Uterus (tissue), 2 donors: ENCODE measurements at regions not wholly inside any gene's neighbourhood (a gene's known extent, or its start where the extent isn't known, plus 50 kb on each side); places are given as distances from the start of the nearest gene placed in this dataset.

ENCODE experiments used
- POLR2A ChIP-seq, 2 donors: fragments of 450-650 bp; IDR thresholded peaks; one replicate each; pipeline ENCODE4 v1.6.1; 2016; ENCODE audit warnings: antibody characterized with exemption in 2 of 2, mild to moderate bottlenecking in 1 of 2, moderate library complexity in 1 of 2
- TF ChIP-seq, protein P1 (sequence below), 4 experiments: fragments of 200-600 bp in 2 of 4; fragments of 450-650 bp in 2 of 4; sonication (generic) in 2 of 4; IDR thresholded peaks; one replicate each; pipeline ENCODE4 v1.5.1; 2016 to 2019; ENCODE audit warnings: antibody characterized with exemption in 4 of 4, mild to moderate bottlenecking in 2 of 4, moderate library complexity in 1 of 4

DNA sequence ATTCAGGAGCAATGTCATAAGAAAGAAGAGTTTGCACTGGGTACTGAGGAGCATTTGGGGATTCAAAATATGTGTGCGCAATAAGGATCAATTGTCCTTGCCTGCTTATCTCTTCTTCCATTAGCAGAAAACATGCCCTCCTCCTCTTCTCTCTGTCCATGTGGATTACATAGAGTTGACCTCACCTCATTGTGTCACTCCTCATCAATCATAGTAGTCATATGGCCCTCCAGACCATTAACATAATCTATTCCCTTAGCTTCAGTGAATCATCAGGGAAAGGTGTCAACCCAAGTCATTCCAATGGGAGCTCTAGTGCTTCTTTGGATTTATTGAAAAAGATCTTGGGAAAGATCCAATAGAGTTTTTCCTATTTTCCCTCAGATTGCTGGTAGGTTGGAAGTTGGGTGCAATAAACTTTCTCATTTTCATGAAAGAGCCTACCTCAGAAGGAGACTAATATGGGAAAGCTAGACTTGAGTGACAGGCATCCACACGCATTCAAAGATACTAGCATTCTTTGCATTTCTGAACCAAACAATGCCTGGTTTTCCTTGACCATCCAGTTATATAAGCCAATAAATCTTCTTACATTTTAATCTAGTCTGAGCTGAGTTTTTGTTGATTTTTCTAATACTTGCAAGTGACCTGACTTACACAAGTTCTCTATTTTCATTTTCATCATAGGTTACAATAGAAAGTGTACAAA, 71.5 kb upstream of the FAM13C start:
- TF ChIP-seq, protein P1, sequence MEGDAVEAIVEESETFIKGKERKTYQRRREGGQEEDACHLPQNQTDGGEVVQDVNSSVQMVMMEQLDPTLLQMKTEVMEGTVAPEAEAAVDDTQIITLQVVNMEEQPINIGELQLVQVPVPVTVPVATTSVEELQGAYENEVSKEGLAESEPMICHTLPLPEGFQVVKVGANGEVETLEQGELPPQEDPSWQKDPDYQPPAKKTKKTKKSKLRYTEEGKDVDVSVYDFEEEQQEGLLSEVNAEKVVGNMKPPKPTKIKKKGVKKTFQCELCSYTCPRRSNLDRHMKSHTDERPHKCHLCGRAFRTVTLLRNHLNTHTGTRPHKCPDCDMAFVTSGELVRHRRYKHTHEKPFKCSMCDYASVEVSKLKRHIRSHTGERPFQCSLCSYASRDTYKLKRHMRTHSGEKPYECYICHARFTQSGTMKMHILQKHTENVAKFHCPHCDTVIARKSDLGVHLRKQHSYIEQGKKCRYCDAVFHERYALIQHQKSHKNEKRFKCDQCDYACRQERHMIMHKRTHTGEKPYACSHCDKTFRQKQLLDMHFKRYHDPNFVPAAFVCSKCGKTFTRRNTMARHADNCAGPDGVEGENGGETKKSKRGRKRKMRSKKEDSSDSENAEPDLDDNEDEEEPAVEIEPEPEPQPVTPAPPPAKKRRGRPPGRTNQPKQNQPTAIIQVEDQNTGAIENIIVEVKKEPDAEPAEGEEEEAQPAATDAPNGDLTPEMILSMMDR (IDR thresholded peaks at IDR 0.05), result no peak
- no peak for TF ChIP-seq POLR2A (IDR thresholded peaks at IDR 0.05)
